B cell (primary cell): ENCODE measurements at regions not wholly inside any gene's neighbourhood (a gene's known extent, or its start where the extent isn't known, plus 50 kb on each side); places are given as distances from the start of the nearest gene placed in this dataset.

ENCODE experiments used
- CTCF ChIP-seq: fragments of 200-600 bp; IDR thresholded peaks from one replicate; pipeline ENCODE4 v1.8.0; 2022; ENCODE audit warnings: antibody characterized with exemption, mild to moderate bottlenecking
- EZH2 ChIP-seq: IDR thresholded peaks from 2 replicates; pipeline ENCODE4 v1.6.1; 2012; ENCODE audit warnings: borderline replicate concordance, low read depth, mild to moderate bottlenecking, moderate library complexity, low read length; ENCODE audit not compliant: insufficient read depth, poor library complexity, severe bottlenecking

GRCh38 chr21:35113064-35113463, 64.0 kb upstream of the RUNX1 start:
- TF ChIP-seq CTCF (no peak), EZH2 (no peak)
